ENCODE measurements at regions not wholly inside any gene's neighbourhood (a gene's known extent, or its start where the extent isn't known, plus 50 kb on each side); places are given as distances from the start of the nearest gene placed in this dataset.

GRCh38 chr6:50449128-50449527 is 264.2 kb upstream of the TFAP2D start:
- FAIRE-seq, result no peak
- dilution Hi-C loops (cut with MboI; ENCODE audit: extremely low pct_ligation_motif_present, low sequenced_read_pairs), result no loop called here

DNA sequence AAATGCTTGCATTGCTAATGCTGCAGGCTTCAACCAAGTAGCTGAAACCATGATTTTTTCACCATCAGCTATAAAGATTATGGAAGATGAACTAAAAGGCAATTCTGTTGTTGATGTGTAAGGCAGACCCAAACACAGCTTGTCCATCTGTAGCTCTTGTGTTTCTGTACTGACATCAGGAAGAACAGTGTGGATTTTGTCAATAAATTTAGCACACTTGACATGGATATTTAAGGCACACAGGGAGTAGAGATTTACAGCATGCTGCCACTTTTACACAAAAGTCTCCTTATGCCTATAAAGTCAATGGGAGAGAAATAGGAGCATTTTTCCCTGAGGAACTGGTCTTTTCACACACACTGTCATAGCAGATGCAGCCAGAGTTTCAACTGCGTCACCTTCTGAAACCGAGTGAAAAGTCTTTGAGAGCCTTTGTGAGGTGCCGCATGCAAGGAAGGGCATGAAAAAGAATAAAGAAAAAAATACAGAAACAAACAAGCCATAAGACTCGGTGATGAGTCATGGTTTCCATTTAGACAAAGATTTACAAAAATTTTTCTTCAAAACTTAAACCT is 261.4 kb upstream of the TFAP2D start:
- TF ChIP-seq, protein P1, sequence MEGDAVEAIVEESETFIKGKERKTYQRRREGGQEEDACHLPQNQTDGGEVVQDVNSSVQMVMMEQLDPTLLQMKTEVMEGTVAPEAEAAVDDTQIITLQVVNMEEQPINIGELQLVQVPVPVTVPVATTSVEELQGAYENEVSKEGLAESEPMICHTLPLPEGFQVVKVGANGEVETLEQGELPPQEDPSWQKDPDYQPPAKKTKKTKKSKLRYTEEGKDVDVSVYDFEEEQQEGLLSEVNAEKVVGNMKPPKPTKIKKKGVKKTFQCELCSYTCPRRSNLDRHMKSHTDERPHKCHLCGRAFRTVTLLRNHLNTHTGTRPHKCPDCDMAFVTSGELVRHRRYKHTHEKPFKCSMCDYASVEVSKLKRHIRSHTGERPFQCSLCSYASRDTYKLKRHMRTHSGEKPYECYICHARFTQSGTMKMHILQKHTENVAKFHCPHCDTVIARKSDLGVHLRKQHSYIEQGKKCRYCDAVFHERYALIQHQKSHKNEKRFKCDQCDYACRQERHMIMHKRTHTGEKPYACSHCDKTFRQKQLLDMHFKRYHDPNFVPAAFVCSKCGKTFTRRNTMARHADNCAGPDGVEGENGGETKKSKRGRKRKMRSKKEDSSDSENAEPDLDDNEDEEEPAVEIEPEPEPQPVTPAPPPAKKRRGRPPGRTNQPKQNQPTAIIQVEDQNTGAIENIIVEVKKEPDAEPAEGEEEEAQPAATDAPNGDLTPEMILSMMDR (optimal IDR thresholded peaks at IDR 0.05 in 1 of 3, IDR thresholded peaks at IDR 0.05 in 1 of 3, conservative IDR thresholded peaks at IDR 0.05 in 1 of 3; ENCODE audit: extremely low read depth in 1 of 3, insufficient read depth in 2 of 3, low read length in 3 of 3), result no peak
- no peak for TF ChIP-seq EZH2 (IDR thresholded peaks at IDR 0.05; ENCODE audit: low read length)
- H3K9me3 ChIP-seq (ENCODE audit: control insufficient read depth, low read depth, low read length), result no peaks in the 10 kb centered on the region
- H3K27ac ChIP-seq (ENCODE audit: control insufficient read depth, insufficient read depth, low read length), result no peak overlapping the region
- no peaks in the 10 kb centered on the region for H3K9me1 ChIP-seq (ENCODE audit: control insufficient read depth, extremely low read depth, insufficient read depth, low read length)
- H3K36me3 ChIP-seq (ENCODE audit: control insufficient read depth in 2 of 2, extremely low read depth in 1 of 2, insufficient read depth in 2 of 2, low read length in 2 of 2), result no peaks in the 10 kb centered on the region
- dilution Hi-C loops (cut with MboI; ENCODE audit: extremely low pct_ligation_motif_present, low sequenced_read_pairs), result no loop called here
- H2AFZ ChIP-seq (ENCODE audit: control insufficient read depth, low read length), result no peak overlapping the region
- no peak overlapping the region for H3K9ac ChIP-seq (ENCODE audit: control insufficient read depth, extremely low read depth, insufficient read depth, low read length)
- no peaks in the 10 kb centered on the region for H3K27me3 ChIP-seq (ENCODE audit: control insufficient read depth, extremely low read depth, insufficient read depth, low read length)
- FAIRE-seq (no peak), DNase-seq (ENCODE audit: low read depth, low spot score) (no peak)
- H3K4me2 ChIP-seq (ENCODE audit: control insufficient read depth, extremely low read depth, insufficient read depth, low read depth, low read length), result no peak overlapping the region
- no peaks in the 10 kb centered on the region for H4K20me1 ChIP-seq (ENCODE audit: control insufficient read depth, extremely low read depth, insufficient read depth, low read length)
- no peaks in the 10 kb centered on the region for H3K79me2 ChIP-seq (ENCODE audit: control insufficient read depth, insufficient read depth, low read length)
- no peak overlapping the region for H3K4me3 ChIP-seq (ENCODE audit: control insufficient read depth in 2 of 3, extremely low read depth in 1 of 3, insufficient read depth in 2 of 3, low read depth in 1 of 3, low read length in 3 of 3)
- no peaks in the 10 kb centered on the region for H3K4me1 ChIP-seq (ENCODE audit: control insufficient read depth, extremely low read depth, insufficient read depth, low read length)

More at GRCh38 chr6:50449128-50449527, 264.2 kb upstream of the TFAP2D start:
- DNase-seq (ENCODE audit: low read depth, low spot score), result no peak
- Histone ChIP-seq H3K4me3 (ENCODE audit: control insufficient read depth in 2 of 3, extremely low read depth in 1 of 3, insufficient read depth in 2 of 3, low read depth in 1 of 3, low read length in 3 of 3) (no peak overlapping the region), H3K9me3 (ENCODE audit: control insufficient read depth, low read depth, low read length) (no peaks in the 10 kb centered on the region), H3K79me2 (ENCODE audit: control insufficient read depth, insufficient read depth, low read length) (no peaks in the 10 kb centered on the region), H3K27me3 (ENCODE audit: control insufficient read depth, extremely low read depth, insufficient read depth, low read length) (no peaks in the 10 kb centered on the region), H3K9me1 (ENCODE audit: control insufficient read depth, extremely low read depth, insufficient read depth, low read length) (no peaks in the 10 kb centered on the region), H2AFZ (ENCODE audit: control insufficient read depth, low read length) (no peak overlapping the region), H3K27ac (ENCODE audit: control insufficient read depth, insufficient read depth, low read length) (no peak overlapping the region), H3K36me3 (ENCODE audit: control insufficient read depth in 2 of 2, extremely low read depth in 1 of 2, insufficient read depth in 2 of 2, low read length in 2 of 2) (no peaks in the 10 kb centered on the region), H3K4me1 (ENCODE audit: control insufficient read depth, extremely low read depth, insufficient read depth, low read length) (no peaks in the 10 kb centered on the region), H3K4me2 (ENCODE audit: control insufficient read depth, extremely low read depth, insufficient read depth, low read depth, low read length) (no peak overlapping the region), H3K9ac (ENCODE audit: control insufficient read depth, extremely low read depth, insufficient read depth, low read length) (no peak overlapping the region), H4K20me1 (ENCODE audit: control insufficient read depth, extremely low read depth, insufficient read depth, low read length) (no peaks in the 10 kb centered on the region)
- TF ChIP-seq EZH2 (IDR thresholded peaks at IDR 0.05; ENCODE audit: low read length), result no peak
- TF ChIP-seq, protein P1 (optimal IDR thresholded peaks at IDR 0.05 in 1 of 3, IDR thresholded peaks at IDR 0.05 in 1 of 3, conservative IDR thresholded peaks at IDR 0.05 in 1 of 3; ENCODE audit: extremely low read depth in 1 of 3, insufficient read depth in 2 of 3, low read length in 3 of 3), result no peak

All from keratinocyte (primary cell).